HepG2 (cell line): ENCODE measurements at regions not wholly inside any gene's neighbourhood (a gene's known extent, or its start where the extent isn't known, plus 50 kb on each side); places are given as distances from the start of the nearest gene placed in this dataset.

Source experiments
- GABPB1 ChIP-seq: IDR thresholded peaks from 2 replicates; pipeline ENCODE4 v1.6.1; 2016; ENCODE audit warnings: mild to moderate bottlenecking, missing genetic modification reagents, moderate library complexity, missing compliant biosample characterization
- JDP2 ChIP-seq: sonication (generic); formaldehyde crosslinking; IDR thresholded peaks from 2 replicates; pipeline ENCODE4 v1.8.1; 2022; ENCODE audit warnings: missing genetic modification reagents, borderline replicate concordance
- NCOR1 ChIP-seq: fragments of 200-600 bp; sonication (generic); IDR thresholded peaks from 2 replicates; pipeline ENCODE4 v1.7.0; 2017; ENCODE audit warnings: antibody characterized with exemption, low read length, borderline replicate concordance
- NR2F6 ChIP-seq, 2 experiments: IDR thresholded peaks; 2 replicates each; pipeline ENCODE4 v1.6.1; 2016; ENCODE audit warnings: antibody characterized with exemption in 1 of 2, mild to moderate bottlenecking in 1 of 2
- POLR2AphosphoS5 ChIP-seq: IDR thresholded peaks from 2 replicates; pipeline ENCODE4 v1.6.1; 2012; ENCODE audit warnings: low read depth, low read length
- ZFP41 ChIP-seq: sonication (generic); formaldehyde crosslinking; IDR thresholded peaks from 2 replicates; pipeline ENCODE4 v1.4.0; 2020; ENCODE audit warnings: mild to moderate bottlenecking, missing genetic modification reagents, borderline replicate concordance
- ZNF570 ChIP-seq: sonication (generic); formaldehyde crosslinking; IDR thresholded peaks from 2 replicates; pipeline ENCODE4 v1.4.0; 2020; ENCODE audit warnings: mild to moderate bottlenecking, missing genetic modification reagents, borderline replicate concordance
- ZNF598 ChIP-seq: sonication (generic); formaldehyde crosslinking; IDR thresholded peaks from 2 replicates; pipeline ENCODE4 v1.5.1; 2020; ENCODE audit warnings: mild to moderate bottlenecking, missing genetic modification reagents, borderline replicate concordance
- ZNF766 ChIP-seq: sonication (generic); formaldehyde crosslinking; IDR thresholded peaks from 2 replicates; pipeline ENCODE4 v1.5.0; 2020; ENCODE audit warnings: missing genetic modification reagents, borderline replicate concordance
- ZNF770 ChIP-seq: sonication (generic); formaldehyde crosslinking; IDR thresholded peaks from 2 replicates; pipeline ENCODE4 v1.5.0; 2020; ENCODE audit warnings: mild to moderate bottlenecking, missing genetic modification reagents
- TF ChIP-seq, protein P1 (sequence below): sonication (generic); formaldehyde crosslinking; IDR thresholded peaks from 2 replicates; pipeline ENCODE4 v1.8.0; 2022; ENCODE audit warnings: mild to moderate bottlenecking, missing genetic modification reagents, borderline replicate concordance
- TF ChIP-seq, protein P2 (sequence below): sonication (generic); formaldehyde crosslinking; conservative IDR thresholded peaks from 2 replicates; pipeline ENCODE4 v1.4.0; 2020; ENCODE audit warnings: missing genetic modification reagents
- TF ChIP-seq, protein P3 (sequence below), 2 experiments: fragments of 450-650 bp in 1 of 2; sonication (generic) in 1 of 2; formaldehyde crosslinking in 1 of 2; IDR thresholded peaks; 2 replicates each; pipeline versions ENCODE4 v1.6.1 to v1.8.0; 2016 to 2022; ENCODE audit warnings: antibody characterized with exemption in 1 of 2, mild to moderate bottlenecking in 1 of 2, missing genetic modification reagents in 1 of 2

GRCh38 chr7:138388673-138389491 lies 71.2 kb upstream of the TRIM24 start (continued):
- TF ChIP-seq, protein P1, sequence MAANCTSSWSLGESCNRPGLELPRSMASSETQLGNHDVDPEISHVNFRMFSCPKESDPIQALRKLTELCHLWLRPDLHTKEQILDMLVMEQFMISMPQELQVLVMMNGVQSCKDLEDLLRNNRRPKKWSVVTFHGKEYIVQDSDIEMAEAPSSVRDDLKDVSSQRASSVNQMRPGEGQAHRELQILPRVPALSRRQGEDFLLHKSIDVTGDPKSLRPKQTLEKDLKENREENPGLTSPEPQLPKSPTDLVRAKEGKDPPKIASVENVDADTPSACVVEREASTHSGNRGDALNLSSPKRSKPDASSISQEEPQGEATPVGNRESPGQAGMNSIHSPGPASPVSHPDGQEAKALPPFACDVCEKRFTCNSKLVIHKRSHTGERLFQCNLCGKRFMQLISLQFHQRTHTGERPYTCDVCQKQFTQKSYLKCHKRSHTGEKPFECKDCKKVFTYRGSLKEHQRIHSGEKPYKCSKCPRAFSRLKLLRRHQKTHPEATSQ = peak; percentile 89; the same call in 1 of the 2 replicates
- TF ChIP-seq ZNF570 (CRISPR knock-in tag) (no peak), JDP2 (CRISPR knock-in tag) (no peak), NR2F6 (IDR thresholded peaks at IDR 0.05) (peak; percentile 99), NR2F6 (CRISPR knock-in tag; IDR thresholded peaks at IDR 0.05) (peak; percentile 94), ZNF770 (CRISPR knock-in tag) (0 out of 2 replicates have a peak, but pooled peaks have one; percentile 32), NCOR1 (peak; percentile 71; the same call in 1 of the 2 replicates), GABPB1 (CRISPR knock-in tag) (no peak), ZNF598 (no peak), POLR2AphosphoS5 (no peak), ZFP41 (no peak), ZNF766 (CRISPR knock-in tag) (peak; percentile 67; the same call in 1 of the 2 replicates)
- TF ChIP-seq, protein P2, sequence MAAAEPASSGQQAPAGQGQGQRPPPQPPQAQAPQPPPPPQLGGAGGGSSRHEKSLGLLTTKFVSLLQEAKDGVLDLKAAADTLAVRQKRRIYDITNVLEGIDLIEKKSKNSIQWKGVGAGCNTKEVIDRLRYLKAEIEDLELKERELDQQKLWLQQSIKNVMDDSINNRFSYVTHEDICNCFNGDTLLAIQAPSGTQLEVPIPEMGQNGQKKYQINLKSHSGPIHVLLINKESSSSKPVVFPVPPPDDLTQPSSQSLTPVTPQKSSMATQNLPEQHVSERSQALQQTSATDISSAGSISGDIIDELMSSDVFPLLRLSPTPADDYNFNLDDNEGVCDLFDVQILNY = no peak
- TF ChIP-seq, protein P3, sequence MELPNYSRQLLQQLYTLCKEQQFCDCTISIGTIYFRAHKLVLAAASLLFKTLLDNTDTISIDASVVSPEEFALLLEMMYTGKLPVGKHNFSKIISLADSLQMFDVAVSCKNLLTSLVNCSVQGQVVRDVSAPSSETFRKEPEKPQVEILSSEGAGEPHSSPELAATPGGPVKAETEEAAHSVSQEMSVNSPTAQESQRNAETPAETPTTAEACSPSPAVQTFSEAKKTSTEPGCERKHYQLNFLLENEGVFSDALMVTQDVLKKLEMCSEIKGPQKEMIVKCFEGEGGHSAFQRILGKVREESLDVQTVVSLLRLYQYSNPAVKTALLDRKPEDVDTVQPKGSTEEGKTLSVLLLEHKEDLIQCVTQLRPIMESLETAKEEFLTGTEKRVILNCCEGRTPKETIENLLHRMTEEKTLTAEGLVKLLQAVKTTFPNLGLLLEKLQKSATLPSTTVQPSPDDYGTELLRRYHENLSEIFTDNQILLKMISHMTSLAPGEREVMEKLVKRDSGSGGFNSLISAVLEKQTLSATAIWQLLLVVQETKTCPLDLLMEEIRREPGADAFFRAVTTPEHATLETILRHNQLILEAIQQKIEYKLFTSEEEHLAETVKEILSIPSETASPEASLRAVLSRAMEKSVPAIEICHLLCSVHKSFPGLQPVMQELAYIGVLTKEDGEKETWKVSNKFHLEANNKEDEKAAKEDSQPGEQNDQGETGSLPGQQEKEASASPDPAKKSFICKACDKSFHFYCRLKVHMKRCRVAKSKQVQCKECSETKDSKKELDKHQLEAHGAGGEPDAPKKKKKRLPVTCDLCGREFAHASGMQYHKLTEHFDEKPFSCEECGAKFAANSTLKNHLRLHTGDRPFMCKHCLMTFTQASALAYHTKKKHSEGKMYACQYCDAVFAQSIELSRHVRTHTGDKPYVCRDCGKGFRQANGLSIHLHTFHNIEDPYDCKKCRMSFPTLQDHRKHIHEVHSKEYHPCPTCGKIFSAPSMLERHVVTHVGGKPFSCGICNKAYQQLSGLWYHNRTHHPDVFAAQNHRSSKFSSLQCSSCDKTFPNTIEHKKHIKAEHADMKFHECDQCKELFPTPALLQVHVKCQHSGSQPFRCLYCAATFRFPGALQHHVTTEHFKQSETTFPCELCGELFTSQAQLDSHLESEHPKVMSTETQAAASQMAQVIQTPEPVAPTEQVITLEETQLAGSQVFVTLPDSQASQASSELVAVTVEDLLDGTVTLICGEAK (IDR thresholded peaks at IDR 0.05) = no peak
- TF ChIP-seq, protein P3 (CRISPR knock-in tag; IDR thresholded peaks at IDR 0.05) = no peak; the same call in 1 of the 2 replicates
